ENCODE measurements at regions not wholly inside any gene's neighbourhood (a gene's known extent, or its start where the extent isn't known, plus 50 kb on each side); places are given as distances from the start of the nearest gene placed in this dataset.

- Histone ChIP-seq H3K9ac (ENCODE audit: low read depth in 1 of 3, low read length in 3 of 3) (no peak overlapping the region), H3K36me3 (ENCODE audit: control insufficient read depth in 3 of 3, insufficient read depth in 3 of 3, low read length in 3 of 3) (no peaks in the 10 kb centered on the region), H3K27ac (ENCODE audit: low read depth, low read length) (no peak overlapping the region), H3K4me1 (ENCODE audit: control insufficient read depth in 3 of 3, insufficient read depth in 3 of 3, low read length in 3 of 3) (no peaks in the 10 kb centered on the region), H3K4me3 (ENCODE audit: low read length in 3 of 3) (no peak overlapping the region), H3K27me3 (ENCODE audit: control insufficient read depth in 3 of 3, insufficient read depth in 3 of 3, low read length in 3 of 3) (no peaks in the 10 kb centered on the region), H3K9me3 (ENCODE audit: control insufficient read depth in 3 of 3, low read length in 3 of 3) (no peaks in the 10 kb centered on the region)
Observed at GRCh38 chr2:6064757-6065156, 372.6 kb downstream of the SOX11 start.

GRCh38 chr2:6065703-6066102, 373.5 kb downstream of the SOX11 start:
- no peak overlapping the region for H3K9ac ChIP-seq (ENCODE audit: low read depth in 1 of 3, low read length in 3 of 3)
- H3K4me1 ChIP-seq (ENCODE audit: control insufficient read depth in 3 of 3, insufficient read depth in 3 of 3, low read length in 3 of 3) = no peaks in the 10 kb centered on the region
- no peaks in the 10 kb centered on the region for H3K27me3 ChIP-seq (ENCODE audit: control insufficient read depth in 3 of 3, insufficient read depth in 3 of 3, low read length in 3 of 3)
- H3K36me3 ChIP-seq (ENCODE audit: control insufficient read depth in 3 of 3, insufficient read depth in 3 of 3, low read length in 3 of 3) = no peaks in the 10 kb centered on the region
- H3K4me3 ChIP-seq (ENCODE audit: low read length in 3 of 3) = no peak overlapping the region
- no peaks in the 10 kb centered on the region for H3K9me3 ChIP-seq (ENCODE audit: control insufficient read depth in 3 of 3, low read length in 3 of 3)
- no peak overlapping the region for H3K27ac ChIP-seq (ENCODE audit: low read depth, low read length)

GRCh38 chr2:6067089-6067488, 374.9 kb downstream of the SOX11 start:
- H3K4me3 ChIP-seq (ENCODE audit: low read length in 3 of 3) = no peak overlapping the region
- H3K36me3 ChIP-seq (ENCODE audit: control insufficient read depth in 3 of 3, insufficient read depth in 3 of 3, low read length in 3 of 3) = no peaks in the 10 kb centered on the region
- H3K9me3 ChIP-seq (ENCODE audit: control insufficient read depth in 3 of 3, low read length in 3 of 3) = no peaks in the 10 kb centered on the region
- no peak overlapping the region for H3K27ac ChIP-seq (ENCODE audit: low read depth, low read length)
- no peaks in the 10 kb centered on the region for H3K27me3 ChIP-seq (ENCODE audit: control insufficient read depth in 3 of 3, insufficient read depth in 3 of 3, low read length in 3 of 3)
- H3K4me1 ChIP-seq (ENCODE audit: control insufficient read depth in 3 of 3, insufficient read depth in 3 of 3, low read length in 3 of 3) = no peaks in the 10 kb centered on the region
- H3K9ac ChIP-seq (ENCODE audit: low read depth in 1 of 3, low read length in 3 of 3) = no peak overlapping the region

- no peak overlapping the region for H3K27ac ChIP-seq (ENCODE audit: low read depth, low read length)
- no peaks in the 10 kb centered on the region for H3K9me3 ChIP-seq (ENCODE audit: control insufficient read depth in 3 of 3, low read length in 3 of 3)
- H3K36me3 ChIP-seq (ENCODE audit: control insufficient read depth in 3 of 3, insufficient read depth in 3 of 3, low read length in 3 of 3) = no peaks in the 10 kb centered on the region
- no peaks in the 10 kb centered on the region for H3K4me1 ChIP-seq (ENCODE audit: control insufficient read depth in 3 of 3, insufficient read depth in 3 of 3, low read length in 3 of 3)
- H3K9ac ChIP-seq (ENCODE audit: low read depth in 1 of 3, low read length in 3 of 3) = no peak overlapping the region
- no peaks in the 10 kb centered on the region for H3K27me3 ChIP-seq (ENCODE audit: control insufficient read depth in 3 of 3, insufficient read depth in 3 of 3, low read length in 3 of 3)
- H3K4me3 ChIP-seq (ENCODE audit: low read length in 3 of 3) = no peak overlapping the region
Observed at GRCh38 chr2:6067806-6068205, 375.6 kb downstream of the SOX11 start.

GRCh38 chr2:6068429-6068828, 376.2 kb downstream of the SOX11 start:
- H3K9me3 ChIP-seq (ENCODE audit: control insufficient read depth in 3 of 3, low read length in 3 of 3) = no peaks in the 10 kb centered on the region
- no peak overlapping the region for H3K4me3 ChIP-seq (ENCODE audit: low read length in 3 of 3)
- H3K9ac ChIP-seq (ENCODE audit: low read depth in 1 of 3, low read length in 3 of 3) = no peak overlapping the region
- no peaks in the 10 kb centered on the region for H3K4me1 ChIP-seq (ENCODE audit: control insufficient read depth in 3 of 3, insufficient read depth in 3 of 3, low read length in 3 of 3)
- no peaks in the 10 kb centered on the region for H3K36me3 ChIP-seq (ENCODE audit: control insufficient read depth in 3 of 3, insufficient read depth in 3 of 3, low read length in 3 of 3)
- H3K27ac ChIP-seq (ENCODE audit: low read depth, low read length) = no peak overlapping the region
- H3K27me3 ChIP-seq (ENCODE audit: control insufficient read depth in 3 of 3, insufficient read depth in 3 of 3, low read length in 3 of 3) = no peaks in the 10 kb centered on the region

- Histone ChIP-seq H3K36me3 (ENCODE audit: control insufficient read depth in 3 of 3, insufficient read depth in 3 of 3, low read length in 3 of 3) (no peaks in the 10 kb centered on the region), H3K9ac (ENCODE audit: low read depth in 1 of 3, low read length in 3 of 3) (no peak overlapping the region), H3K4me1 (ENCODE audit: control insufficient read depth in 3 of 3, insufficient read depth in 3 of 3, low read length in 3 of 3) (no peaks in the 10 kb centered on the region), H3K9me3 (ENCODE audit: control insufficient read depth in 3 of 3, low read length in 3 of 3) (no peaks in the 10 kb centered on the region), H3K27ac (ENCODE audit: low read depth, low read length) (no peak overlapping the region), H3K27me3 (ENCODE audit: control insufficient read depth in 3 of 3, insufficient read depth in 3 of 3, low read length in 3 of 3) (no peaks in the 10 kb centered on the region), H3K4me3 (ENCODE audit: low read length in 3 of 3) (no peak overlapping the region)
Observed at GRCh38 chr2:6069381-6069780, 377.2 kb downstream of the SOX11 start.

GRCh38 chr2:6071519-6071918, 379.3 kb downstream of the SOX11 start:
- Histone ChIP-seq H3K9ac (ENCODE audit: low read depth in 1 of 3, low read length in 3 of 3) (no peak overlapping the region), H3K27ac (ENCODE audit: low read depth, low read length) (no peak overlapping the region), H3K36me3 (ENCODE audit: control insufficient read depth in 3 of 3, insufficient read depth in 3 of 3, low read length in 3 of 3) (no peaks in the 10 kb centered on the region), H3K9me3 (ENCODE audit: control insufficient read depth in 3 of 3, low read length in 3 of 3) (no peaks in the 10 kb centered on the region), H3K27me3 (ENCODE audit: control insufficient read depth in 3 of 3, insufficient read depth in 3 of 3, low read length in 3 of 3) (no peaks in the 10 kb centered on the region), H3K4me3 (ENCODE audit: low read length in 3 of 3) (no peak overlapping the region), H3K4me1 (ENCODE audit: control insufficient read depth in 3 of 3, insufficient read depth in 3 of 3, low read length in 3 of 3) (no peaks in the 10 kb centered on the region)

- H3K9ac ChIP-seq (ENCODE audit: low read depth in 1 of 3, low read length in 3 of 3) = no peak overlapping the region
- H3K36me3 ChIP-seq (ENCODE audit: control insufficient read depth in 3 of 3, insufficient read depth in 3 of 3, low read length in 3 of 3) = no peaks in the 10 kb centered on the region
- H3K27me3 ChIP-seq (ENCODE audit: control insufficient read depth in 3 of 3, insufficient read depth in 3 of 3, low read length in 3 of 3) = no peaks in the 10 kb centered on the region
- no peaks in the 10 kb centered on the region for H3K9me3 ChIP-seq (ENCODE audit: control insufficient read depth in 3 of 3, low read length in 3 of 3)
- H3K4me3 ChIP-seq (ENCODE audit: low read length in 3 of 3) = no peak overlapping the region
- H3K4me1 ChIP-seq (ENCODE audit: control insufficient read depth in 3 of 3, insufficient read depth in 3 of 3, low read length in 3 of 3) = no peaks in the 10 kb centered on the region
- H3K27ac ChIP-seq (ENCODE audit: low read depth, low read length) = no peak overlapping the region
Observed at GRCh38 chr2:6072276-6072675, 380.1 kb downstream of the SOX11 start.

- Histone ChIP-seq H3K9me3 (ENCODE audit: control insufficient read depth in 3 of 3, low read length in 3 of 3) (no peaks in the 10 kb centered on the region), H3K36me3 (ENCODE audit: control insufficient read depth in 3 of 3, insufficient read depth in 3 of 3, low read length in 3 of 3) (no peaks in the 10 kb centered on the region)
Observed at GRCh38 chr2:6072768-6073167, 380.6 kb downstream of the SOX11 start.

GRCh38 chr2:6073191-6074088, 381.3 kb downstream of the SOX11 start:
- Histone ChIP-seq H3K27me3 (ENCODE audit: control insufficient read depth in 3 of 3, insufficient read depth in 3 of 3, low read length in 3 of 3) (no peaks in the 10 kb centered on the region), H3K9ac (ENCODE audit: low read depth in 1 of 3, low read length in 3 of 3) (no peak overlapping the region), H3K4me1 (ENCODE audit: control insufficient read depth in 3 of 3, insufficient read depth in 3 of 3, low read length in 3 of 3) (no peaks in the 10 kb centered on the region), H3K36me3 (ENCODE audit: control insufficient read depth in 3 of 3, insufficient read depth in 3 of 3, low read length in 3 of 3) (no peaks in the 10 kb centered on the region), H3K27ac (ENCODE audit: low read depth, low read length) (no peak overlapping the region), H3K4me3 (ENCODE audit: low read length in 3 of 3) (no peak overlapping the region), H3K9me3 (ENCODE audit: control insufficient read depth in 3 of 3, low read length in 3 of 3) (no peaks in the 10 kb centered on the region)

More at GRCh38 chr2:6072768-6073167, 380.6 kb downstream of the SOX11 start:
- Histone ChIP-seq H3K4me1 (ENCODE audit: control insufficient read depth in 3 of 3, insufficient read depth in 3 of 3, low read length in 3 of 3) (no peaks in the 10 kb centered on the region), H3K27ac (ENCODE audit: low read depth, low read length) (no peak overlapping the region), H3K4me3 (ENCODE audit: low read length in 3 of 3) (no peak overlapping the region), H3K27me3 (ENCODE audit: control insufficient read depth in 3 of 3, insufficient read depth in 3 of 3, low read length in 3 of 3) (no peaks in the 10 kb centered on the region), H3K9ac (ENCODE audit: low read depth in 1 of 3, low read length in 3 of 3) (no peak overlapping the region)

All from skeletal muscle tissue (tissue), 3 donors.